ENCODE measurements at regions not wholly inside any gene's neighbourhood (a gene's known extent, or its start where the extent isn't known, plus 50 kb on each side); places are given as distances from the start of the nearest gene placed in this dataset.

DNA sequence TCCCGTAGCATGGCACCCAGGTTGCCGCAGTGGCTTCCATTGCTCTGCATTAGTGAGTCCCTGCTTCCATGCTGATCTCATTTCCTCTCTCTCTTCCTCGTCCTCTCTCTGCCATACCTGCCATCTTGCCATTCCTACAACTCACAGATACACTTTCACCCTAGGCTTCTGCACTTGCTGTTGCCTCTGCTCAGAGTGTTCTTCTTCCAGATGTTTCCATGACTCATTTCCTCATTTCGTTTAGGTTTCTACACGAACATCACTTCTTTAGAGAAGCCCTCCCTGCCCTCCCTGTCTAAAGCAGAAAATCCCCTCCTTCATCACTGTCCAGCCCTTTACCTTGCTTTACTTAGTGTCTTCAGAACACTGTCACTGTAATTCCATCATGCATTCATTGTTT, 115.2 kb upstream of the WWC1 start:
- H3K4me1 Mint-ChIP-seq: no peaks in the 10 kb centered on the region
- TF ChIP-seq, protein P1, sequence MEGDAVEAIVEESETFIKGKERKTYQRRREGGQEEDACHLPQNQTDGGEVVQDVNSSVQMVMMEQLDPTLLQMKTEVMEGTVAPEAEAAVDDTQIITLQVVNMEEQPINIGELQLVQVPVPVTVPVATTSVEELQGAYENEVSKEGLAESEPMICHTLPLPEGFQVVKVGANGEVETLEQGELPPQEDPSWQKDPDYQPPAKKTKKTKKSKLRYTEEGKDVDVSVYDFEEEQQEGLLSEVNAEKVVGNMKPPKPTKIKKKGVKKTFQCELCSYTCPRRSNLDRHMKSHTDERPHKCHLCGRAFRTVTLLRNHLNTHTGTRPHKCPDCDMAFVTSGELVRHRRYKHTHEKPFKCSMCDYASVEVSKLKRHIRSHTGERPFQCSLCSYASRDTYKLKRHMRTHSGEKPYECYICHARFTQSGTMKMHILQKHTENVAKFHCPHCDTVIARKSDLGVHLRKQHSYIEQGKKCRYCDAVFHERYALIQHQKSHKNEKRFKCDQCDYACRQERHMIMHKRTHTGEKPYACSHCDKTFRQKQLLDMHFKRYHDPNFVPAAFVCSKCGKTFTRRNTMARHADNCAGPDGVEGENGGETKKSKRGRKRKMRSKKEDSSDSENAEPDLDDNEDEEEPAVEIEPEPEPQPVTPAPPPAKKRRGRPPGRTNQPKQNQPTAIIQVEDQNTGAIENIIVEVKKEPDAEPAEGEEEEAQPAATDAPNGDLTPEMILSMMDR (IDR thresholded peaks at IDR 0.05): no peak
- TF ChIP-seq EZH2 (IDR thresholded peaks at IDR 0.05; ENCODE audit: borderline replicate concordance, insufficient read depth, low read depth, low read length, poor library complexity, severe bottlenecking): no peak
- Histone ChIP-seq H3K9me3 (ENCODE audit: control extremely low read depth in 1 of 3, control insufficient read depth in 2 of 3, insufficient read depth in 1 of 3, low read length in 2 of 3) (no peaks in the 10 kb centered on the region), H3K4me3 (ENCODE audit: control extremely low read depth in 1 of 5, extremely low read depth in 1 of 5, insufficient read depth in 1 of 5, low read depth in 2 of 5, low read length in 4 of 5) (no peak overlapping the region), H3K27ac (ENCODE audit: low read length in 2 of 2) (no peak overlapping the region), H4K20me1 (ENCODE audit: control insufficient read depth, insufficient read depth, low read length, poor library complexity, severe bottlenecking) (no peaks in the 10 kb centered on the region), H3K9ac (ENCODE audit: low read length) (no peak overlapping the region), H3K27me3 (replicated peaks in 1 of 4; ENCODE audit: control extremely low read depth in 1 of 4, control insufficient read depth in 3 of 4, insufficient read depth in 4 of 4, low read length in 3 of 4) (no peaks in the 10 kb centered on the region), H3K4me1 (ENCODE audit: control insufficient read depth in 2 of 2, insufficient read depth in 2 of 2, low read length in 2 of 2) (no peaks in the 10 kb centered on the region), H3K36me3 (replicated peaks in 1 of 2; ENCODE audit: control extremely low read depth in 1 of 2, control insufficient read depth in 1 of 2, extremely low read depth in 1 of 2, insufficient read depth in 2 of 2, low read length in 1 of 2) (no peaks in the 10 kb centered on the region), H3K79me2 (ENCODE audit: control insufficient read depth, insufficient read depth, low read length) (no peaks in the 10 kb centered on the region), H2AFZ (ENCODE audit: insufficient read depth, low read depth, low read length, poor library complexity, severe bottlenecking) (no peak overlapping the region), H3K4me2 (replicated peaks; ENCODE audit: low read depth, low read length, poor library complexity, severe bottlenecking) (no peak overlapping the region)
- peaks cover 3% of the 10 kb centered on the region for H3K27me3 Mint-ChIP-seq
- intact Hi-C loops (cut with micrococcal nuclease): no loop called here
- no peak for DNase-seq
- ChIA-PET CTCF (no interaction called here), POLR2A (no interaction called here)
- no peaks in the 10 kb centered on the region for H3K9me3 Mint-ChIP-seq (ENCODE audit: insufficient read depth)
- no peak overlapping the region for H3K27ac Mint-ChIP-seq
- ATAC-seq (ENCODE audit: low read depth): no peak
- no peak overlapping the region for H3K4me3 Mint-ChIP-seq
- 46% methylated on average over 5 of the region's 5 CpGs for WGBS (ENCODE audit: insufficient coverage)

DNA sequence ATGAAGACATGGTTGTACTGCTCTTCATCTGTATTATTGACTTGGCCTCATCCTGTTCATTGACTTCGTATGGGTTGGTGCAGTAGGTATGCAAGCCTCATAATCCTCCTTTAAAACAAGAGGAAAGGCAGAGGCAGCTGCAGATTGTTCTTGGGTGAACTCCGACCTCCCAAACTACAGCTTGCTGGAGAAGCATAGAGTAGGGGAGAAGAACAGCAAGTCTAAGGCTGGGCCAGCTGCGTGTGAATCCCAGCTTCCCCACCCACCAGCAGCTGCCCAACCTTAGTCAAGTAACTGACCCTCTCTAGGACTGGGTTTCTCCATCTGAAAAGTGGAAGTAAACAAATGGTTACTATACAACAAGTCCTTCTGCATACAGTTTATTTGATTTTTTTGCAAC, 114.5 kb upstream of the WWC1 start:
- ATAC-seq (ENCODE audit: low read depth): no peak
- H2AFZ ChIP-seq (ENCODE audit: insufficient read depth, low read depth, low read length, poor library complexity, severe bottlenecking): no peak overlapping the region
- no peak for DNase-seq
- no peak overlapping the region for H3K4me3 Mint-ChIP-seq
- no peaks in the 10 kb centered on the region for H3K9me3 ChIP-seq (ENCODE audit: control extremely low read depth in 1 of 3, control insufficient read depth in 2 of 3, insufficient read depth in 1 of 3, low read length in 2 of 3)
- TF ChIP-seq, protein P1 (IDR thresholded peaks at IDR 0.05): no peak
- TF ChIP-seq EZH2 (IDR thresholded peaks at IDR 0.05; ENCODE audit: borderline replicate concordance, insufficient read depth, low read depth, low read length, poor library complexity, severe bottlenecking): no peak
- CTCF ChIA-PET: no interaction called here
- H3K79me2 ChIP-seq (ENCODE audit: control insufficient read depth, insufficient read depth, low read length): no peaks in the 10 kb centered on the region
- H3K4me1 ChIP-seq (ENCODE audit: control insufficient read depth in 2 of 2, insufficient read depth in 2 of 2, low read length in 2 of 2): no peaks in the 10 kb centered on the region
- H3K9ac ChIP-seq (ENCODE audit: low read length): no peak overlapping the region
- peaks cover 3% of the 10 kb centered on the region for H3K27me3 Mint-ChIP-seq
- intact Hi-C loops (cut with micrococcal nuclease): no loop called here
- H3K27me3 ChIP-seq (replicated peaks in 1 of 4; ENCODE audit: control extremely low read depth in 1 of 4, control insufficient read depth in 3 of 4, insufficient read depth in 4 of 4, low read length in 3 of 4): no peaks in the 10 kb centered on the region
- no peaks in the 10 kb centered on the region for H3K9me3 Mint-ChIP-seq (ENCODE audit: insufficient read depth)
- no peak overlapping the region for H3K27ac Mint-ChIP-seq
- no peak overlapping the region for H3K27ac ChIP-seq (ENCODE audit: low read length in 2 of 2)
- WGBS (ENCODE audit: insufficient coverage): no CpG with 5 or more reads among the region's 3 CpGs
- no peaks in the 10 kb centered on the region for H3K36me3 ChIP-seq (replicated peaks in 1 of 2; ENCODE audit: control extremely low read depth in 1 of 2, control insufficient read depth in 1 of 2, extremely low read depth in 1 of 2, insufficient read depth in 2 of 2, low read length in 1 of 2)
- POLR2A ChIA-PET: no interaction called here
- H4K20me1 ChIP-seq (ENCODE audit: control insufficient read depth, insufficient read depth, low read length, poor library complexity, severe bottlenecking): no peaks in the 10 kb centered on the region
- no peak overlapping the region for H3K4me2 ChIP-seq (replicated peaks; ENCODE audit: low read depth, low read length, poor library complexity, severe bottlenecking)
- H3K4me3 ChIP-seq (ENCODE audit: control extremely low read depth in 1 of 5, extremely low read depth in 1 of 5, insufficient read depth in 1 of 5, low read depth in 2 of 5, low read length in 4 of 5): no peak overlapping the region
- no peaks in the 10 kb centered on the region for H3K4me1 Mint-ChIP-seq
